ENCODE measurements at regions not wholly inside any gene's neighbourhood (a gene's known extent, or its start where the extent isn't known, plus 50 kb on each side); places are given as distances from the start of the nearest gene placed in this dataset.

GRCh38 chr4:29908276-29908675 lies 811.9 kb upstream of the PCDH7 start:
- Mint-ChIP-seq H3K27ac (no peak overlapping the region), H3K4me3 (no peak overlapping the region), H3K4me1 (no peaks in the 10 kb centered on the region), H3K27me3 (no peaks in the 10 kb centered on the region), H3K9me3 (peaks cover 0 to 27% (median 13%) of the 10 kb centered on the region in 8 donors), H3K36me3 (no peaks in the 10 kb centered on the region)
- Histone ChIP-seq H3K27ac (ENCODE audit: low read depth, low read length) (no peak overlapping the region), H3K27me3 (ENCODE audit: insufficient read depth, low read length) (no peaks in the 10 kb centered on the region), H3K4me3 (ENCODE audit: low read length in 2 of 2) (no peak overlapping the region), H3K4me1 (ENCODE audit: insufficient read depth, low read length) (no peaks in the 10 kb centered on the region), H3K36me3 (ENCODE audit: insufficient read depth, low read length) (no peaks in the 10 kb centered on the region), H3K9me3 (ENCODE audit: control insufficient read depth in 1 of 2, low read length in 2 of 2) (no peaks in the 10 kb centered on the region)
- POLR2A ChIA-PET (ENCODE audit: partially characterized antibody): no interaction called here
- CTCF ChIA-PET (ENCODE audit: partially characterized antibody): no interaction called here
- DNase-seq: no peak
- intact Hi-C loops (cut with micrococcal nuclease): no loop called here

GRCh38 chr4:29927895-29928294 lies 792.3 kb upstream of the PCDH7 start:
- H3K27ac Mint-ChIP-seq: no peak overlapping the region
- Histone ChIP-seq H3K27ac (ENCODE audit: low read depth, low read length) (no peak overlapping the region), H3K4me3 (ENCODE audit: low read length in 2 of 2) (no peak overlapping the region), H3K4me1 (ENCODE audit: insufficient read depth, low read length) (no peaks in the 10 kb centered on the region), H3K36me3 (ENCODE audit: insufficient read depth, low read length) (no peaks in the 10 kb centered on the region), H3K9me3 (ENCODE audit: control insufficient read depth in 1 of 2, low read length in 2 of 2) (no peaks in the 10 kb centered on the region), H3K27me3 (ENCODE audit: insufficient read depth, low read length) (no peaks in the 10 kb centered on the region)
- H3K27me3 Mint-ChIP-seq: no peaks in the 10 kb centered on the region
- no peaks in the 10 kb centered on the region for H3K4me1 Mint-ChIP-seq
- ChIA-PET CTCF (ENCODE audit: partially characterized antibody) (no interaction called here), POLR2A (ENCODE audit: partially characterized antibody) (no interaction called here)
- peaks cover 0 to 29% (median 13%) of the 10 kb centered on the region in 8 donors for H3K9me3 Mint-ChIP-seq
- no peaks in the 10 kb centered on the region for H3K36me3 Mint-ChIP-seq
- no peak overlapping the region for H3K4me3 Mint-ChIP-seq
- intact Hi-C loops (cut with micrococcal nuclease): no loop called here
- DNase-seq: no peak

- Histone ChIP-seq H3K27me3 (ENCODE audit: insufficient read depth, low read length) (no peaks in the 10 kb centered on the region), H3K36me3 (ENCODE audit: insufficient read depth, low read length) (no peaks in the 10 kb centered on the region), H3K9me3 (ENCODE audit: control insufficient read depth in 1 of 2, low read length in 2 of 2) (no peaks in the 10 kb centered on the region), H3K27ac (ENCODE audit: low read depth, low read length) (no peak overlapping the region), H3K4me1 (ENCODE audit: insufficient read depth, low read length) (no peaks in the 10 kb centered on the region), H3K4me3 (ENCODE audit: low read length in 2 of 2) (no peak overlapping the region)
- DNase-seq: no peak
- CTCF ChIA-PET (ENCODE audit: partially characterized antibody): no interaction called here
- Mint-ChIP-seq H3K27me3 (no peaks in the 10 kb centered on the region), H3K4me3 (no peak overlapping the region), H3K27ac (no peak overlapping the region), H3K36me3 (no peaks in the 10 kb centered on the region), H3K9me3 (peaks cover 0 to 17% (median 2%) of the 10 kb centered on the region in 8 donors), H3K4me1 (no peaks in the 10 kb centered on the region)
- intact Hi-C loops (cut with micrococcal nuclease): no loop called here
- POLR2A ChIA-PET (ENCODE audit: partially characterized antibody): no interaction called here
Measured at GRCh38 chr4:29948451-29948850, 771.7 kb upstream of the PCDH7 start.

- Mint-ChIP-seq H3K27me3 (no peaks in the 10 kb centered on the region), H3K4me3 (no peak overlapping the region), H3K36me3 (no peaks in the 10 kb centered on the region), H3K9me3 (peaks cover 0 to 15% (median 2%) of the 10 kb centered on the region in 8 donors), H3K27ac (no peak overlapping the region), H3K4me1 (no peaks in the 10 kb centered on the region)
- H3K9me3 ChIP-seq (ENCODE audit: control insufficient read depth in 1 of 2, low read length in 2 of 2): no peaks in the 10 kb centered on the region
- ChIA-PET POLR2A (ENCODE audit: partially characterized antibody) (no interaction called here), CTCF (ENCODE audit: partially characterized antibody) (no interaction called here)
- H3K27ac ChIP-seq (ENCODE audit: low read depth, low read length): no peak overlapping the region
- no peak for DNase-seq
- intact Hi-C loops (cut with micrococcal nuclease): no loop called here
- H3K36me3 ChIP-seq (ENCODE audit: insufficient read depth, low read length): no peaks in the 10 kb centered on the region
- no peak overlapping the region for H3K4me3 ChIP-seq (ENCODE audit: low read length in 2 of 2)
- no peaks in the 10 kb centered on the region for H3K4me1 ChIP-seq (ENCODE audit: insufficient read depth, low read length)
- H3K27me3 ChIP-seq (ENCODE audit: insufficient read depth, low read length): no peaks in the 10 kb centered on the region
Measured at GRCh38 chr4:29948858-29949257, 771.3 kb upstream of the PCDH7 start.

- no peaks in the 10 kb centered on the region for H3K27me3 Mint-ChIP-seq
- POLR2A ChIA-PET (ENCODE audit: partially characterized antibody): no interaction called here
- Histone ChIP-seq H3K27ac (ENCODE audit: low read depth, low read length) (no peak overlapping the region), H3K9me3 (ENCODE audit: control insufficient read depth in 1 of 2, low read length in 2 of 2) (peaks cover 0 to 5% of the 10 kb centered on the region in 2 donors), H3K27me3 (ENCODE audit: insufficient read depth, low read length) (no peaks in the 10 kb centered on the region), H3K4me3 (ENCODE audit: low read length in 2 of 2) (no peak overlapping the region), H3K4me1 (ENCODE audit: insufficient read depth, low read length) (no peaks in the 10 kb centered on the region), H3K36me3 (ENCODE audit: insufficient read depth, low read length) (no peaks in the 10 kb centered on the region)
- no peaks in the 10 kb centered on the region for H3K36me3 Mint-ChIP-seq
- no peaks in the 10 kb centered on the region for H3K4me1 Mint-ChIP-seq
- H3K27ac Mint-ChIP-seq: no peak overlapping the region
- H3K4me3 Mint-ChIP-seq: no peak overlapping the region
- DNase-seq: no peak
- peaks cover 4 to 19% (median 7%) of the 10 kb centered on the region in 8 donors for H3K9me3 Mint-ChIP-seq
- intact Hi-C loops (cut with micrococcal nuclease): no loop called here
- CTCF ChIA-PET (ENCODE audit: partially characterized antibody): no interaction called here
Measured at GRCh38 chr4:29966386-29966785, 753.8 kb upstream of the PCDH7 start.

GRCh38 chr4:29970626-29971025 lies 749.5 kb upstream of the PCDH7 start:
- H3K36me3 ChIP-seq (ENCODE audit: insufficient read depth, low read length): no peaks in the 10 kb centered on the region
- DNase-seq: no peak
- no peak overlapping the region for H3K4me3 ChIP-seq (ENCODE audit: low read length in 2 of 2)
- Mint-ChIP-seq H3K27me3 (no peaks in the 10 kb centered on the region), H3K4me3 (no peak overlapping the region), H3K4me1 (no peaks in the 10 kb centered on the region), H3K27ac (no peak overlapping the region), H3K36me3 (no peaks in the 10 kb centered on the region), H3K9me3 (peaks cover 0 to 22% (median 3%) of the 10 kb centered on the region in 8 donors)
- H3K27me3 ChIP-seq (ENCODE audit: insufficient read depth, low read length): no peaks in the 10 kb centered on the region
- no peaks in the 10 kb centered on the region for H3K9me3 ChIP-seq (ENCODE audit: control insufficient read depth in 1 of 2, low read length in 2 of 2)
- no peak overlapping the region for H3K27ac ChIP-seq (ENCODE audit: low read depth, low read length)
- CTCF ChIA-PET (ENCODE audit: partially characterized antibody): interaction anchor here (1.2 kb wide), 1 partner anchor 48 kb away, joined by 4 read pairs; no protein-coding TSS in a partner anchor
- no peaks in the 10 kb centered on the region for H3K4me1 ChIP-seq (ENCODE audit: insufficient read depth, low read length)
- intact Hi-C loops (cut with micrococcal nuclease): no loop called here
- POLR2A ChIA-PET (ENCODE audit: partially characterized antibody): no interaction called here

- DNase-seq: no peak
- POLR2A ChIA-PET (ENCODE audit: partially characterized antibody): no interaction called here
- no peaks in the 10 kb centered on the region for H3K4me1 Mint-ChIP-seq
- no peak overlapping the region for H3K4me3 Mint-ChIP-seq
- Histone ChIP-seq H3K27ac (ENCODE audit: low read depth, low read length) (no peak overlapping the region), H3K27me3 (ENCODE audit: insufficient read depth, low read length) (no peaks in the 10 kb centered on the region), H3K4me3 (ENCODE audit: low read length in 2 of 2) (no peak overlapping the region), H3K4me1 (ENCODE audit: insufficient read depth, low read length) (no peaks in the 10 kb centered on the region), H3K9me3 (ENCODE audit: control insufficient read depth in 1 of 2, low read length in 2 of 2) (no peaks in the 10 kb centered on the region), H3K36me3 (ENCODE audit: insufficient read depth, low read length) (no peaks in the 10 kb centered on the region)
- peaks cover 0 to 30% (median 2%) of the 10 kb centered on the region in 8 donors for H3K9me3 Mint-ChIP-seq
- intact Hi-C loops (cut with micrococcal nuclease): no loop called here
- no peaks in the 10 kb centered on the region for H3K36me3 Mint-ChIP-seq
- H3K27me3 Mint-ChIP-seq: no peaks in the 10 kb centered on the region
- H3K27ac Mint-ChIP-seq: no peak overlapping the region
- CTCF ChIA-PET (ENCODE audit: partially characterized antibody): no interaction called here
Measured at GRCh38 chr4:29972121-29972520, 748.0 kb upstream of the PCDH7 start.

- POLR2A ChIA-PET (ENCODE audit: partially characterized antibody): no interaction called here
- H3K36me3 Mint-ChIP-seq: no peaks in the 10 kb centered on the region
- H3K4me1 ChIP-seq (ENCODE audit: insufficient read depth, low read length): no peaks in the 10 kb centered on the region
- CTCF ChIA-PET (ENCODE audit: partially characterized antibody): no interaction called here
- H3K9me3 Mint-ChIP-seq: peaks cover 0 to 23% (median 7%) of the 10 kb centered on the region in 8 donors
- no peaks in the 10 kb centered on the region for H3K27me3 Mint-ChIP-seq
- H3K36me3 ChIP-seq (ENCODE audit: insufficient read depth, low read length): no peaks in the 10 kb centered on the region
- no peaks in the 10 kb centered on the region for H3K27me3 ChIP-seq (ENCODE audit: insufficient read depth, low read length)
- no peak overlapping the region for H3K4me3 ChIP-seq (ENCODE audit: low read length in 2 of 2)
- no peak overlapping the region for H3K27ac Mint-ChIP-seq
- intact Hi-C loops (cut with micrococcal nuclease): no loop called here
- DNase-seq: no peak
- no peaks in the 10 kb centered on the region for H3K4me1 Mint-ChIP-seq
- H3K4me3 Mint-ChIP-seq: no peak overlapping the region
- no peak overlapping the region for H3K27ac ChIP-seq (ENCODE audit: low read depth, low read length)
- no peaks in the 10 kb centered on the region for H3K9me3 ChIP-seq (ENCODE audit: control insufficient read depth in 1 of 2, low read length in 2 of 2)
Measured at GRCh38 chr4:29983890-29984289, 736.3 kb upstream of the PCDH7 start.

All from CD4-positive, alpha-beta memory T cell (primary cell).